Thymus (tissue), 11 donors: ENCODE measurements at regions not wholly inside any gene's neighbourhood (a gene's known extent, or its start where the extent isn't known, plus 50 kb on each side); places are given as distances from the start of the nearest gene placed in this dataset.
"Not testable (repeated sequence)": the region's sequence is repeated elsewhere in the genome, so short reads cannot be mapped to it uniquely, and the experiment has no call there.

Experiments
- DNase-seq, 9 donors: peaks; one replicate each; pipeline ENCODE4 v3.0.0-alpha.2; 2013; ENCODE audit warnings: low spot score in 9 of 9, low read depth in 6 of 9, missing footprints in 1 of 9
- H3K27ac ChIP-seq, 2 donors: one replicate each; pipeline ENCODE4 v1.5.1; 2013; ENCODE audit warnings: control low read depth in 1 of 2, low read depth in 1 of 2, low read length in 1 of 2, mild to moderate bottlenecking in 1 of 2, moderate library complexity in 1 of 2
- H3K27me3 ChIP-seq, 2 donors: one replicate each; pipeline ENCODE4 v1.5.1; 2013; ENCODE audit warnings: low read length in 1 of 2; ENCODE audit not compliant: control insufficient read depth in 2 of 2, insufficient read depth in 1 of 2
- H3K36me3 ChIP-seq, 2 donors: one replicate each; pipeline ENCODE4 v1.5.1; 2013; ENCODE audit warnings: low read length in 1 of 2, mild to moderate bottlenecking in 1 of 2, moderate library complexity in 1 of 2; ENCODE audit not compliant: control insufficient read depth in 2 of 2, insufficient read depth in 2 of 2
- H3K4me1 ChIP-seq, 2 donors: one replicate each; pipeline ENCODE4 v1.5.1; 2013; ENCODE audit warnings: low read length in 2 of 2; ENCODE audit not compliant: control insufficient read depth in 2 of 2, insufficient read depth in 2 of 2
- H3K4me3 ChIP-seq, 2 donors: one replicate each; pipeline ENCODE4 v1.5.1; 2013; ENCODE audit warnings: low read length in 2 of 2, control low read depth in 1 of 2, mild to moderate bottlenecking in 1 of 2
- H3K9me3 ChIP-seq, 2 donors: one replicate each; pipeline ENCODE4 v1.5.1; 2013; ENCODE audit warnings: low read length in 1 of 2, mild to moderate bottlenecking in 1 of 2; ENCODE audit not compliant: control insufficient read depth in 2 of 2, insufficient read depth in 1 of 2
- WGBS: extraction: QIAGEN DNeasy Blood & Tissue Kit; methylation state at CpG from one replicate; pipeline ENCODE4 v1.1.7; 2013; 5-methylcytosine and 5-hydroxymethylcytosine counted together
- donor health status: healthy.

- DNase-seq, H3K27me3 ChIP-seq, H3K36me3 ChIP-seq, H3K9me3 ChIP-seq, H3K27ac ChIP-seq, H3K4me3 ChIP-seq, H3K4me1 ChIP-seq: not testable (repeated sequence)
- 93% methylated on average over 11 of the region's 16 CpGs for WGBS
Observed at GRCh38 chr4:15174168-15174567, 171.9 kb downstream of the CPEB2 start.

GRCh38 chr4:15179842-15180241 lies 177.6 kb downstream of the CPEB2 start:
- H3K4me1 ChIP-seq = not testable (repeated sequence)
- 86% methylated on average over 2 of the region's 2 CpGs for WGBS

GRCh38 chr4:15182600-15183220 lies 180.4 kb downstream of the CPEB2 start:
- WGBS = 87% methylated on average over 3 of the region's 3 CpGs
- no peaks in the 10 kb centered on the region for H3K27me3 ChIP-seq
- H3K36me3 ChIP-seq = no peaks in the 10 kb centered on the region
- H3K4me1 ChIP-seq = no peaks in the 10 kb centered on the region
- no peak overlapping the region for H3K27ac ChIP-seq
- no peak for DNase-seq
- H3K9me3 ChIP-seq = no peaks in the 10 kb centered on the region
- H3K4me3 ChIP-seq = no peak overlapping the region

More at GRCh38 chr4:15179842-15180241, 177.6 kb downstream of the CPEB2 start:
- H3K27ac ChIP-seq, H3K4me3 ChIP-seq, H3K27me3 ChIP-seq, H3K9me3 ChIP-seq, DNase-seq, H3K36me3 ChIP-seq: not testable (repeated sequence)

- Histone ChIP-seq H3K27me3 (no peaks in the 10 kb centered on the region), H3K4me3 (no peak overlapping the region), H3K36me3 (no peaks in the 10 kb centered on the region), H3K9me3 (no peaks in the 10 kb centered on the region), H3K27ac (no peak overlapping the region), H3K4me1 (no peaks in the 10 kb centered on the region)
- no peak for DNase-seq
- 90% methylated on average over 5 of the region's 5 CpGs for WGBS
Observed at GRCh38 chr4:15186149-15186548, 183.9 kb downstream of the CPEB2 start.

- DNase-seq = no peak
Observed at GRCh38 chr4:15186806-15187205, 184.5 kb downstream of the CPEB2 start.

GRCh38 chr4:15188605-15189539 lies 186.6 kb downstream of the CPEB2 start:
- 49% methylated on average over 3 of the region's 3 CpGs for WGBS
- DNase-seq = no peak
- no peaks in the 10 kb centered on the region for H3K4me1 ChIP-seq
- H3K27ac ChIP-seq = no peak overlapping the region
- H3K27me3 ChIP-seq = no peaks in the 10 kb centered on the region
- no peaks in the 10 kb centered on the region for H3K9me3 ChIP-seq
- H3K4me3 ChIP-seq = no peak overlapping the region
- no peaks in the 10 kb centered on the region for H3K36me3 ChIP-seq

More at GRCh38 chr4:15186806-15187205, 184.5 kb downstream of the CPEB2 start:
- H3K9me3 ChIP-seq = no peaks in the 10 kb centered on the region
- H3K36me3 ChIP-seq = no peaks in the 10 kb centered on the region
- no peaks in the 10 kb centered on the region for H3K4me1 ChIP-seq
- no peaks in the 10 kb centered on the region for H3K27me3 ChIP-seq
- H3K27ac ChIP-seq = no peak overlapping the region
- H3K4me3 ChIP-seq = no peak overlapping the region

- WGBS = 93% methylated on average over 2 of the region's 2 CpGs
- no peak for DNase-seq
- no peaks in the 10 kb centered on the region for H3K4me1 ChIP-seq
- H3K27me3 ChIP-seq = no peaks in the 10 kb centered on the region
- no peak overlapping the region for H3K4me3 ChIP-seq
- H3K27ac ChIP-seq = no peak overlapping the region
- H3K9me3 ChIP-seq = no peaks in the 10 kb centered on the region
- no peaks in the 10 kb centered on the region for H3K36me3 ChIP-seq
Observed at GRCh38 chr4:15194520-15194919, 192.2 kb downstream of the CPEB2 start.

- WGBS = 73% methylated on average over 4 of the region's 4 CpGs
- no peaks in the 10 kb centered on the region for H3K36me3 ChIP-seq
- H3K9me3 ChIP-seq = no peaks in the 10 kb centered on the region
- no peaks in the 10 kb centered on the region for H3K4me1 ChIP-seq
- no peaks in the 10 kb centered on the region for H3K27me3 ChIP-seq
- DNase-seq = no peak
- H3K27ac ChIP-seq = no peak overlapping the region
- H3K4me3 ChIP-seq = no peak overlapping the region
Observed at GRCh38 chr4:15197005-15197404, 194.7 kb downstream of the CPEB2 start.

- Histone ChIP-seq H3K9me3 (no peaks in the 10 kb centered on the region), H3K4me1 (no peaks in the 10 kb centered on the region), H3K36me3 (no peaks in the 10 kb centered on the region), H3K27ac (no peak overlapping the region), H3K27me3 (no peaks in the 10 kb centered on the region), H3K4me3 (no peak overlapping the region)
- 93% methylated on average over 11 of the region's 11 CpGs for WGBS
- no peak for DNase-seq
Observed at GRCh38 chr4:15198070-15198727, 195.9 kb downstream of the CPEB2 start.
